Stimulated activated CD4-positive, alpha-beta T cell treated with anti-CD3 and anti-CD28 coated beads, TNF-alpha, amount 100 ng/mL, for 4 hours (primary cell): ENCODE measurements at regions not wholly inside any gene's neighbourhood (a gene's known extent, or its start where the extent isn't known, plus 50 kb on each side); places are given as distances from the start of the nearest gene placed in this dataset.

ENCODE experiments used
- DNase-seq, 3 experiments: peaks; one replicate each; pipeline ENCODE4 v3.0.0-alpha.2; 2020; ENCODE audit warnings: low read depth in 3 of 3

DNA sequence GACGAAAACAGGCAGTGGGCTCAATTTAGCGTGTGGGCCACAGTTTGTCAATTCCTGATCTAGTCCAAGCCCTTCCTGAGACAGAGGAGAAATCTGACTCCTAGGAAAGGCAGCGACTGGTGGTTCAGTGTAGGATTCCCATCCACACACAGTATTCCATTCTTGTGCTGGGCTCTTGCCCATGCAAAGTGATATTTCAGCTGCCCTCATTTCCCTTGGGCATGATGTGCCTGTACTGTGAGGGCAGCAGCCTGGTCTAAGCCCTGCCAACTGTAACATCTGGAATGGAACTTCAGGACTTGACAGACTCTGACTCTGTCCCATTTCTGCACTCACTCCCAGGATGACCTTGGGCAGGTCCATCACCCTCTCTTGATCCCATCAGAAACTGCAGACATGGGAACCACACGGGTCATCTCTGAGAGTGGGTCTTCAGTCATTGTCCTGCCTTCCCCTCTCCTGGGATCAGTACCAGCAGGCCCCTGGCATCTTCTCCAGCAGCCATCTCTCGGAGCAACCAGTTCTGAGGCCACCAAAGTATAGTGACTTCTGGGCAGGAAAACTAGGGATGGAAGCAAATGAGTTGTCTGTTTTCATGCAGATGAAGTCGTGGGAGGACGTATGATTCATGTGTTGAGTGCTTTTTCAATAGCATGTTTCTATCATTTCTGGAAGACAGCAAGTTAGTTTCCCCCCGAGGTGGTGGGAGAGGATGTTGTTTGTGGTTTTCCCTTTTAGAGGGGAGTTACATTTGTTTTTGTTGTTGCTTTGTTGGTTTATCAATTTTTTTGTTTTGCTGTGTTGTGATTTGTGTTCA lies 54.2 kb upstream of the BCL2L14 start:
- no peak for DNase-seq

DNA sequence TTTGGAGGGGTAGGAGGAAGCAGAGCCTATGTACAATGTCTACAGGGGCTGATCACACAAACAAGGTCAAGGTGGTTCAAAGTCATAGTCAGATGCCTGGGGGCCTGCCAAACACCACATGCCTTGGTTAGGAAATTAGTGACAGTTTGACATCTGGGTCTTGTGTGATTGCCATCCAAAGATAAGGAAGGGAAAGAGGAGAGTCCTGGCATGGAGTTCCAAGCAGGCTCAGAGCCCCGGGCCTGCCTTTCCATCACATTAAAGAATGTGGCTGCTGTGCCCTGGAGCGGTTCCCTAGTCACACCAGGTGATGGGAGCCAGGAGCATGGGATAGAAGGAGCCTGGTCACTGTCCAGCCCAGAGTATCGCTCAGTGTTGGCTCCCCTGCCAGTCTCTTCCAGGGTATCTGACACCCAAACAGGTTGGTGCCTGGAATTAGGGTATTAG lies 53.6 kb upstream of the BCL2L14 start:
- DNase-seq: no peak

DNA sequence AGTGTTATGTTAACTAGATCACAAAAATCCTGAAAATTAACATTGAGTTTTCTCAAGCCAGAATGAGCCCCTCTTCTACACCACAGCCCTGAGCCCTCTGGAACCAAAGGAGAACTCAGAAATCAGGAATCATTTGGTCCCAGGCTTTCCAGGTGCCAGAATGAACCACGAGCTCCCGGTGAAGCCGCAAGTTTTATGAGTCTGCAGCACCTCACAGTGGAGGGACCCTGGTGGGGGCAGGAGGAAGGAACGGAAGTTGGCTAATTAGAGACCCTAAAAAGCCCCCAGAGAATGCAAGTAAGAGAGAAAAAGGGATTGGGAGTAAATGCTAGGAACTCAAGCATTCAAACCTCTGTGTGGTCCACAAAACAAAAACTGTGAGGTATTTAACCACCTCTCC lies 52.9 kb upstream of the BCL2L14 start:
- no peak for DNase-seq

DNA sequence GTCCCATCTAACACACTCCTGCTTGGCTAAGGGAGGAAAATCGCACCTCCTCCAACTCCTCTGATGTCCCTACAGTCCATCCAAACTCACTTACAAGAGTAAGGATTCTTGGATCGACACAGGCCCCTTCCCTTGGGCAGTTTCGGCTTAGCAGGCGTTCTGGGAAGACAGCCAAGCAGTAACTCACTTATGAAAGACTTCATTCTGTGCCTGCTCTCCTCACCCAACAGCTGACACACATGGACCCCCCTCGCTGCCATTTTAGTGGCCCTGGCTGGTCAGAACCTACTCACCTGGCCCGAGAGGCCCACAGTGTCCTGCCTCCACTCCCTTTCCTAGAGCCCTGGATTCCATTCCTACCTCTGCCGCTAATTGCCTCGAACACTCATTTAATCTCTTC lies 52.3 kb upstream of the BCL2L14 start:
- DNase-seq: no peak

DNA sequence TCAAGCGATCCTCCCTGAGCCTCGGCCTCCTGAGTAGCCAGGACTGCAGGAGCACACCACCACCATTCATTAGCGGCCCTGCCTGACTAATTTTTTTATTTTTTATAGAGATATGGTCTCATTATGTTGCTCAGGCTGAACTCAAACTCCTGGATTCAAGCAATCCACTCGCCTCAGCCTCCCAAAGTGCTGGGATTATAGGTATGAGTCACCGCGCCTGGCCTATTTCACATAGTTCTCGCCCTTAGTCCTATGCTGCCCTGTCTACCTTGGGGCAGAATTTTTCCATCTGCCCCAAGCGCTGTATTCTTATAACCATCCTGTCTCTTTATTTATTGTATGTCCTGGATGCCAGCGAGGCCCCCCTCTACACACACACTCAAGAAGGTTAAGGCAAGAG lies 50.9 kb upstream of the BCL2L14 start:
- no peak for DNase-seq

DNA sequence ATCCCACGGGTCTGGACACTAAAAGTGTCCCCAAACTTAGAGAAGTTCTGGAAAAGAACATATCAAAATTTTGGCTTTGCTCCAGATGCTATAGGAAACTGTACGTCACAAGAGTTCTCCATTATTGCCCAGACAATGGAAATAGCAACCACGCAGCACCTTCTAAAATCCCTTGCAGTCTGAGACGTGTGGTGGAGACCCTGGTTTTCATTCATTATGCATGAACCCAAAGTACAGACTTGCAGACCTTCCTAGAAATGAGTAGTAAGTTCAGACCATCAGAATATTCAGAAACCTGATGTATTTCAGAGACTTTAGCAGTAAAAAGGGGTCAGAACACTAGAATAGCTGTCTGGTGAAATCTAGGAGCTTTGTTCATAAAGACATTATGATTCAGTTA lies 50.0 kb upstream of the BCL2L14 start:
- no peak for DNase-seq
